Effector CD8-positive, alpha-beta T cell (primary cell): ENCODE measurements at regions not wholly inside any gene's neighbourhood (a gene's known extent, or its start where the extent isn't known, plus 50 kb on each side); places are given as distances from the start of the nearest gene placed in this dataset.

ENCODE experiments used
- DNase-seq: peaks from one replicate; lab custom pipeline; 2025; lab: John Stamatoyannopoulos, UW

DNA sequence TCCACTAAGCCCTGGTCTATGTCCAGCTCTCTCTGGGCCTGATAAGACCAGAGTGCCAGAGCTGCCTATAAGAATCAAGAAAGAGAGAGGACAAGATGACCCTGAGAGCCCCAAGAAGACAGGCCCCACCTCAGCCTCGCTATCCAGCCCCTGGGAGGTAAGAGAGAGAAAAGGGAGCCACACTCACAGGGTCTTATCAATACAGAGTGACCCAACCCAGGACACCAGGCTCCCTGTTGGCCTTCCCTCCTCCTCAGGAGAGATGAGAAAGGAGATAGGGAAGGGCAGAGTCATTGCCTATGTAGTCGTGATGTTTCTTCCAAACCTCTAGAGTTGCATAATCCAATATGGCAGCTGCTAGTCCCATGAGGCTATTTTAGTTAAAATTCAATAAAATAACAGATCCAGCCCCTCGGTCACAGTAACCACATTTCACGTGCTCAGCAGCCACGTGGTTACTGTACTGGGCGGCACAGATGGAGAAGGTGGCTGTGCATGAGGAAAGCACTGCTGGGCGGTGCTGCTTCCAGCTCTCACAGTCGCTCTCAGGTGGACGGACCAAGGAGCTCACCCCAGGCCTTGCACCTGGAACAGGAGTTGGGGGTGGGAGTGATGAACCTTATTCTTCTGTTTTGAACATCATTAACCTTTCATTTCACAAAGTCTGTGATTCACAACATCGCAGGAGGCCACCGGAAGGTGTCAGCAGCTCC is 525.8 kb downstream of the SHQ1 start:
- no peak for DNase-seq

DNA sequence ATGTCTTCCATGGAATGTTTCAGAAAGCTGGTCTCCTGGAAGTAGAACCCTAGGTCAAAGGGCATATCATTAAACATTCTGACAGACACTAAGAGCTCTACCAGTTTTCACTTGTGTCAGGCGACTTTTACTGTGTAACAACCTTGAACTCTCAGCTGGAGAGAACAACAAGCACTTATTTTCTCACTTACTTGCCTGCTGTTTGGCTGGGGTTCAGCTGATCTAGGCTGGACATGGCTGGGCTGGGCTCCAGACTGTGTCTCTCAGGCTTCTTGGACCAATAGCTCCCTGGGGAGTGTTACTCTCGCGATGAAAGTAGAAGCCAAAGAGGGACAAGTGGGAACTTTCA is 527.3 kb downstream of the SHQ1 start:
- no peak for DNase-seq

DNA sequence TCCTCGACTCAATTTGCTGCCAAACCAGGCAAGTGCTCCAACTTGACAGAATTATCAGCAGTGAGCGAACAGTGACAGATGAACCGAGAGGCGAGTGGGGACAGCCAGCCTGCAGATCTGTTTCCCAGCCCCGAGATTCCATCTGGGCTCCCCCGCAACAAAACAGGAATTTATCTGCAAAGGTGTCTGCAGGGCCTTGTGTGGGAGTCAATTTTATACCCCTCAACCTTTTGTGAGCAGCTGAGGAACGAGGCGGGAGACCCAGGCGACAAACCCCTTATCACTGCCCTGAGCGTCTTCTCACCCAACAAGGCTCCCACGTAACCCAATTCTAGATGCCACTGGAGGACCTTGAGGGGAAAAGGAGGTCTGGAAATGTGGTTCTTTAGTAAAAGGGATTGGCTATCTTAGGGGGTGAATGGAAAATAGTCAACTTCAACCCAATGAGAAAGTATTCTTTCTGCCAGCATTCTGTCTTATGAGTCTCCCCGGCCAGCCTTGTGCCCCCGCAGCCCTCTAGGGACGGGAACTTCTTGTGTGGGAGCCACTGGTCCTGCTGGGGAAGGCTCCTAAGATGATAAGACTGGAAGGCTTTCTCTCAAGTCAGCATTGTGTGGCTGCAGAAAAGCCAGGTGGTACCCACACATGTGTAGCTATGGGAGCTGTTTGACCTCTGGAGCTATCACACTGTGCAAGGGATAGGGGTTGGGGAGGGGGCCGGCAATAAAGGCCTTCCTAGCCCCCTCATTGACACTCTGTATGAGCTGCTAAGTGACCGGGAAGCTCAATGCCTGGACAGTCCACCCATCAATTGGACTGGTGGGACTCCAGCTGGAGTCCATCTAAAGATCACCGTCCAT is 527.9 kb downstream of the SHQ1 start:
- no peak for DNase-seq

DNA sequence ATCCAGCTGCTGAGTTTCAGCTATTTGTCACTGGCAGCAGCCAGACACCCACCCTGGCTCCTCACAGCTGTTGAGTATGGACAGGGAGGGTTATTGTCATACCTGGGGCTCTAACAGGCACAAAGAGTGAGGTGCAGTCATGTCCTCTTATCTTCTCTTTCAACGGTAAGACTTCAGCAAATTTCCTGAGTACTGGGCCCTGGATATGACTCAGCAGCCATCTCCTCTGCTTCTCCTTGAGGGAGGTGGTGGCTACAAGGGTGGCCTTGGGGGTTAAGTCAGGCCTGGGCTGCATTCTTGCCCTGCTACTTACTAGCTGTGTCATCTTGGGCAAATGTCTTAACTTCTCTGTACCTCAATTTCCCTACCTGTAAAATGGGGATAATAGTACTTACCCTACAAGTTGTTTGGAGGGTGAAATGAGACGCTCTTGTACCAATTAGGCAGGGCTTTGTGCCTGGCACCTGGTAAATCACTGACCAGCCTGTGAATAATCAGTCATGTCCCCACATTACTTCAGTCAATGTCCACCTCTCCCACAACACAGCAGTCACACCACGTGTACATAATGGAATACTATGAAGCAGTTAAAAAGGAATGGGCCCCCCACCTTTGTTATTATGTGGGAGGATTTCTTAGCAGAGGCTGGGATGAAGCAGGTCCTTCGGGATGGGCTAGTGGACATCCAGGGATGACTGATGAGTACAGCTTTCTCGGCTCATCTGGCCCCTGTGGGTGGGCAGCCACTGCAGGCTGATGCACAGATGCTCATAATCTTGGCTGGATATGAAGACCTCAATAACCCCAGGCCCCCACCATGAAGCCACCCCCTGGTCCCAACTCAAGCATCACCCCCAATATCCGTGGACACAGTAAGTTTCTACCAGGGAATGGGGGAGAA is 528.8 kb downstream of the SHQ1 start:
- no peak for DNase-seq

- no peak for DNase-seq
These were observed 529.6 kb downstream of the SHQ1 start for GRCh38 chr3:72318504-72319193.

- no peak for DNase-seq
These were observed 530.8 kb downstream of the SHQ1 start for GRCh38 chr3:72317491-72317890.

DNA sequence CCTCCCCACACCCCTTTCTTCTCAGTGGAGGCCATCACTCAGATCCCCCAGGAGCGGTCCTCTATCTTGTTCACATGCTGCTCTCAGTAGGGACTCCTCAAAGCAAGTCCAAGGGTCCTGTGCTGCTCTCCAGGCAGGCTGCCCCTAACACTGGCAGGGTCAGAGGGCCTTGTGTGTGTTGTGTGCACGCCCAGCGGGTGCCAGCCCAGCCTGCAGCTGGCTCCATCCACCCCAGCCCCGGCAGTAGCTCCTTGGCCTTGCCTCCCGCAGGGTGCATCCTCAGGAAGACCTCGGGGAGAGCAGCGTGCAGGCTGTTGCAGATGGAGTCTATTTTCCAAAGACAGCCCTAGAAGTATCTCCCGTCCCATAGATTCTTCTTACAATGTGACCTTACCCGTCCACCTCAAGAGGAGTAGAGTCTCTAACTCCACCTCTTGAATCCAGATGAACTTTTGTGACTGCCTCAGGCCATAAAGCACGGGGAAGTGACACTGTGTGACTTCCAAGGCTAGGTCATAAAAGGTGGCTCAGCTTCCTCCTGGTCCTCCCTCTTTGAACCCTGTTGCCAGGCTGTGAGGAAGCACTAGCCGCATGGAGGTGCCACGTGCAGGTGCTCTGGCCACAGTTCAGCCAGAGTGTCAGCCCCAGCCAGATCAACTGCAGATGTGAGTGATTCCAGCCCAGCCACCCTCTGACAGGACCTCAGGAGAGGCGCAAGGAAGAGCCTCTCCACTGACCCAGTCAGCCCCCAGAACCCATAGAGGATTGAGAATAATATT is 531.6 kb downstream of the SHQ1 start:
- no peak for DNase-seq

- DNase-seq, result no peak
These were observed 528.4 kb upstream of the PROK2 start for GRCh38 chr3:72313308-72313707.

GRCh38 chr3:72312339-72312738 is 527.4 kb upstream of the PROK2 start:
- no peak for DNase-seq

GRCh38 chr3:72311425-72311824 is 526.5 kb upstream of the PROK2 start:
- DNase-seq, result no peak

DNA sequence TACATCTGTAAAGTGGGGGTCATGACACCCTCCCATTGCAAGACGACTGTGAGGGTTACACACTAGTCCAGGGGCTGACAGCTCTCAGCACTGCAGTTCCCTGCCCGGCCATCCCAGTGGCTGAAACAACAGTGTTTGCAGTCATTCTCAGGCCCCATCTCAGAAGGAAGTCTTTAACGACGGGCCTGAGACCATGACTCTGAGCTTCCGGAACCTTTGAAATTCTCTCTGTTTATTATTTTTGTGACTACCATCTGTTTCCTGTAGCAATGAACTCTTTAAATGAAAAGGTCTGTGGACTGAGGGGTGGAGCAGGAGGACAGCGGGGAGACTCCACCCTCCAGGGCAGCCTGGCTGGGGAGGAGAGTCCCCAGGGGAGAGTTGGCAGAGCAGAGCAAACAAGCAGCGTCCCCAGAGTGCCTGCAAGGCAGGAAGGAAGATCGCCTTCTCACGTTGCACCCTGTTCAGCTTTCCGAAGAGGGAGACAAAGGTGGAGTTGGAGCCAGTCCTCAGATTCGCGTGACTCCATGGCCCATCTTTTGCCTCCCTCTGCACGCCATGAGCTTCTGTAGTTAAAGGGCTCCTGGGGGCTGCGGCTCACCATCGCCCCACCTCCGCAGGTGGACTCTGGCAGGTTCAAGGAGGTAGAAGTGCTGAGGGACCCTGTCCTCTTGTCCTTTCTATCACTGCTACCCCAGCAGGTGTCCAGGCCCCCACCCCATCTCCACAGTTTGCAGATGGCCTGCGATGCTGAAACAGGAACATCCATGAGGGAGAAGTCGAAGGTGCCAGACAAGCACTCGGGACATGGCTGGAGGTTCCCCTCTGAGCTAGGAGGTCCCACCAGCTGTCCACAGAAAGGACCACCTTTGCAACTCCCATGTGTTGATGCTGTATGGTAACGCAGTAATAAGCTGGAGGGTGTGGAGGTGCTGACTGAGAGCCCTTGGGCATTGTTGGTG is 525.8 kb upstream of the PROK2 start:
- DNase-seq, result no peak

DNA sequence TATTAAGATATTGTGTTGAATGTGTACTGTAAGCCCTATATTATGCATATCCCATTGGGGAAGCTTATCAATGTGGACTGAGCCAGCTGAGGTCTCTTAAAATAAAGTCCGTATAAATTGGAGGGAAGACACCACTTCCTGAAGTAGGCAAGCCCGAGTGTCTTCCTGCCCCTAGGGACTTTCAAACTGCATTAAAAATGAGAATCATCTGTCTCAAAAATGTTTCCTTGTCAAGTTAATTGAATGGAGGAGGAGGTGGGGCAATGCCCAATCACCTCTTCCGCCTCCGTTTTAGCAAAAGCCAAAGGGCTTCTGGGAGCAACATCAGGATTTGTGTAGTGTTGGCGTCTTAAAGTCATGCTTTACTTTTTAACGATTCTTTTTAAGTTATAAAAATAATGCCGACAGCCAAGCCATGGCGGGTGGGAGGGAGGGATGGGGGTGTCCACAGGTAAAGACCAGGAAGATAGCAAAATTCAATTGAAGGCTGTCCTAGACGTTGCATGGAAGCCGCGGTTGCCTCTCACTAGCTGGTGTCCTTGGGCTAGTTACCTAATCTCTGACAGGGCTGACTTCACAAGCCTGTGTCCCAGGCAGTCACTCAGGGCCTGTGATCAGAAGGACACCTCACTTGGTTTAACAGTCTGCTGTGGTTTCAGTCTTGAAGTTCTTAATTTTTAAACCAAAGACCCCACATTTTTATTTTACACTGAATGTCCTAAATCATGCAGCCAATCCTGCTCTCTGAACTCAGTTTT is 524.9 kb upstream of the PROK2 start:
- no peak for DNase-seq

DNA sequence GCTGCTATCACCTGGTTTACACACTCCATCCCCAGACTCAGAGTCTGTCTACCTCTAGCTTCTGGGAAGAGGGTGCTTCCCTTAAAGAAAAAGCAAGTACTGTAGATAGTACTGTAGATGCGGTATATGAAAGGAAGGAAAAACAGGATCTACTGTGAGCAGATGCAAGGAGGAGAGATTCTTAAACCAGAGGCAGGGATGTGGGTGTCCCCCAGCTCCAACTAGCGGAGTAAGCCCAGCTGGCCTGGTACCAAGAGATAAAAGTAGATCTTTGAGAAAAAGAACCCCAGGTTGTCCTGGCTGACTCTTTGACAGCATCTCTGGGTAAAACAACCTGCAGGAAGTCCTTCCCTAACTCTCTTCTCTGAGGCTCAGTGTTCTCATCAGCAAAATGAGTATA is 523.7 kb upstream of the PROK2 start:
- DNase-seq, result no peak

DNA sequence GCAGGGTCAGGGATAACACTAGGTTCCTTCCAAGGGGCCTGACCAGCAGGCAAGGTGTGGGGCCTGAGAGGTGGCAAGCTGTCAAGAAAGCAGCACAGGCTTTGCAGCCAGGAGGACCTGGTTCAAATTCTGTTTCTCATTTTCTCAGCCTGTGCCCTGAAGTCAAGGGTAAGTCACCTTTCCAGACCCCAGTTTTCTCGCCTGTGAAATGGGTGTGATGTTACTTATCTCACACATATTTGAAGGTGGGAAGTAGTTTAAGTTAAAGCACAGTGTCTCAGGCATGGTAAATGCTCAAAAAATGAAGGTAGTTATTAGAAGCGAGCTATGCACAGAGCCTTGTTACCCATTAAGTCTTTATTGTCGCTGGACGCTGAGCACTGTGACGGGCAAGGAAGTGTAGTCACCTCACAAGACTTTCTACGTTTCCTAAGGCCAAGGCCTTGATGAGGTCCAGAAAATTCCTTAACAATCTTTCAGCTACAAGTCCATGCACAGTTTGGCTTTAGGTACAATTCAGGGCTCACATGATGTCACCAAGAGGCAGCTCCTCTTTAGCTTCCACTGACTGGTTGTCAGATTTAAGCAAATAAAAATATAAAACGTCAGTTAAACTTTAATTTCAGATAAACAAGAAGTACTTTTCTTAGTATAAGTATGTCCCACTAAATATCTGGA is 522.6 kb upstream of the PROK2 start:
- DNase-seq, result no peak

DNA sequence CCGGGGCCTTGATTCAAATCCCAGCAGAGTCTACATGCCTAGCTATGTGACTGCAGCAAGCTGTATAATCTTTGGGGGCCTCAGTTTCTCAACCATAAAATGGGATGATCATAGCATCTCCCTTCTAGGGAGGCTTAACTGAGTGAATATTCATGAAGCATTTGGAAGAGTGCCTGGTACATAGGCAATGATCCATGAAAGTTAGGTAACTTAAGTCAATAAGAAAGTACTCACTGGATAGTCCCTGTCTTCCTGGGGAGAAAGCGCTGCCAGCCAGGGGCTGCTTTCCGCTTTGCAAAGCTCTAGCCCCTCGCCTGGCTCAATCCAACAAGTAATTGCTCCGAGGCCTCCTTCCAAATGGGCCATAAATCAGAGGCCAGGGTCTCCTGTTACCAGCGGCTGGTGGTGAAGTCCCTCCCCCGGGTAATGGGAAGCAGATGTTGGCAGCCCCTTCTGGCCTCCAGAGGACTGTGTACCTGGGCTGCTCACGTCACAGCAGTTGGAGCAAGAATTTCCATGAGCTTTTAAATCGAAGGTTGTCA is 521.9 kb upstream of the PROK2 start:
- DNase-seq, result no peak

GRCh38 chr3:72303926-72304325 is 519.0 kb upstream of the PROK2 start:
- DNase-seq, result no peak

GRCh38 chr3:72301779-72302178 is 516.8 kb upstream of the PROK2 start:
- no peak for DNase-seq

DNA sequence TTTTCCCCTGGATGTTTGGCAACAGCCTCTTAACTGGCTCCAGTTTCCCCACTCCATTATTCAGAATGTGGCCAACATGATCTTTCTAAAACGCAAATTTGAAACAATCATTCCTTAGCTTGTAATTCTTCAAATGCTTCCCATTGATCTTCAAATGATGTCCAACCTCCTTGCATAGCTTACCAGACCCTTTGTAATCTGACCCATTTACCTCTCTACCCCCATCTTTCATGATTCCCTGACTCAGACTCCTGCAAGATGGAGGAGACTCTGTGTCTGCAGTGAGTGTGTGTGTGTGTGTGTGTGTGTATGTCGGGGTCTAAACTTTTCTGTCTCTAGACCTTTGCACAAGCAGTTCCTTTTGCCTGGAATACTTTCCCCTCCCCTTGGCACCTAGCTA is 515.7 kb upstream of the PROK2 start:
- DNase-seq, result no peak
